Pancreas (tissue), 10 donors: ENCODE measurements at regions not wholly inside any gene's neighbourhood (a gene's known extent, or its start where the extent isn't known, plus 50 kb on each side); places are given as distances from the start of the nearest gene placed in this dataset.

Experiments used
- ATAC-seq, 4 donors: fragments of 200-7000 bp; cut with Tn5 transposase; one replicate each; pipeline versions ENCODE4 v1.8.0 to v1.9.1; 2020; ENCODE audit warnings: mild to moderate bottlenecking in 4 of 4, moderate library complexity in 4 of 4
- DNase-seq, 6 donors: peaks; one replicate each; pipeline ENCODE4 v3.0.0-alpha.2; 2020
- FAIRE-seq: peaks from 2 replicates; lab custom pipeline; 2012; peaks lifted over from hg19 to GRCh38; lab: Jason Lieb, UNC
- H3K27ac ChIP-seq, 4 donors: fragments of 200-600 bp; sonication (generic); 1 replicate in 3 of 4; 2 replicates in 1 of 4; pipeline versions ENCODE4 v1.5.0 to v1.8.0; 2020
- H3K27me3 ChIP-seq, 4 donors: fragments of 200-600 bp; one replicate each; pipeline ENCODE4 v1.8.0; 2021
- H3K36me3 ChIP-seq, 3 donors: fragments of 200-600 bp; sonication (generic) in 1 of 3; one replicate each; pipeline versions ENCODE4 v1.5.0 to v1.8.0; 2020 to 2021
- H3K4me1 ChIP-seq, 3 donors: fragments of 200-600 bp; one replicate each; pipeline ENCODE4 v1.8.0; 2021
- H3K4me3 ChIP-seq, 4 donors: fragments of 200-600 bp; sonication (generic) in 2 of 4; one replicate each; pipeline versions ENCODE4 v1.5.0 to v1.8.0; 2020 to 2021
- H3K9me3 ChIP-seq, 4 donors: fragments of 200-600 bp; one replicate each; pipeline ENCODE4 v1.8.0; 2021
- CTCF ChIP-seq, 4 donors: fragments of 200-600 bp; sonication (generic) in 3 of 4; IDR thresholded peaks; one replicate each; pipeline versions ENCODE4 v1.5.0 to v1.8.0; 2021; ENCODE audit warnings: antibody characterized with exemption in 4 of 4
- WGBS, 2 donors: extraction: QIAGEN DNeasy Blood & Tissue Kit; methylation state at CpG; one replicate each; pipeline ENCODE4 v1.1.7; 2013; 5-methylcytosine and 5-hydroxymethylcytosine counted together
- intact Hi-C, 3 donors: fragments of 100-400 bp; cut with DNase I; formaldehyde crosslinking; loops; one replicate each; pipeline versions ENCODE4 v1.11.1 to v1.14.2; 2022
- donor health status: healthy with polysubstance abuse.
- donor health status: DM: no; HTN: no; CAD: no; lungs with moderate emphysema.
- donor health status: DM: no; HTN: no; CAD: no.
- donor health status: control.
- donor health status: control.
- donor health status: Bipolar disorder and iron deficiency.
- donor health status: DM: yes; HTN: yes; CAD: no.
- donor health status: DM: no; HTN: no; CAD: no.
- donor health status: DM: no; HTN: no; CAD: no.
- donor health status: DM: yes; HTN: yes; CAD: no.

- H3K9me3 ChIP-seq: no peaks in the 10 kb centered on the region
- WGBS, 2 donors: 77% methylated on average over 7 of the region's 7 CpGs
- DNase-seq: no peak
Observed at GRCh38 chr2:59462422-59463197, 1090.8 kb downstream of the BCL11A start.

GRCh38 chr2:59461127-59461526 lies 1092.3 kb downstream of the BCL11A start:
- TF ChIP-seq CTCF (IDR thresholded peaks at IDR 0.05): no peak
- WGBS, 2 donors: 6 to 14% methylated on average over 1 of the region's 1 CpG
- no peak for FAIRE-seq
- Histone ChIP-seq H3K36me3 (no peaks in the 10 kb centered on the region), H3K4me1 (peaks cover 0 to 6% (median 0%) of the 10 kb centered on the region in 3 donors), H3K4me3 (no peak overlapping the region), H3K27ac (no peak overlapping the region), H3K9me3 (no peaks in the 10 kb centered on the region), H3K27me3 (no peaks in the 10 kb centered on the region)
- no peak for ATAC-seq
- intact Hi-C loops: no loop called here
- DNase-seq: no peak

More at GRCh38 chr2:59462422-59463197, 1090.8 kb downstream of the BCL11A start:
- Histone ChIP-seq H3K27ac (no peak overlapping the region), H3K4me3 (no peak overlapping the region), H3K4me1 (peaks cover 0 to 6% (median 0%) of the 10 kb centered on the region in 3 donors), H3K27me3 (no peaks in the 10 kb centered on the region), H3K36me3 (no peaks in the 10 kb centered on the region)
- TF ChIP-seq CTCF (IDR thresholded peaks at IDR 0.05): no peak
- no peak for FAIRE-seq
- intact Hi-C loops: no loop called here
- ATAC-seq: no peak

GRCh38 chr2:59458800-59459199 lies 1094.7 kb downstream of the BCL11A start:
- peak; percentile 71 to 93 (median 86) for ATAC-seq
- H3K27ac ChIP-seq: no peak overlapping the region
- WGBS, 2 donors: 33 to 36% methylated on average over 5 of the region's 5 CpGs

GRCh38 chr2:59456285-59456684 lies 1097.2 kb downstream of the BCL11A start:
- WGBS, 2 donors: 82 to 86% methylated on average over 2 of the region's 2 CpGs
- Histone ChIP-seq H3K36me3 (no peaks in the 10 kb centered on the region), H3K27ac (no peak overlapping the region)

More at GRCh38 chr2:59458800-59459199, 1094.7 kb downstream of the BCL11A start:
- peak in 4 of 6 donors; percentile 15 to 31 (median 22) for DNase-seq
- Histone ChIP-seq H3K27me3 (no peaks in the 10 kb centered on the region), H3K4me3 (no peak overlapping the region), H3K36me3 (no peaks in the 10 kb centered on the region), H3K9me3 (no peaks in the 10 kb centered on the region), H3K4me1 (peaks cover 0 to 6% (median 0%) of the 10 kb centered on the region in 3 donors)
- intact Hi-C loops: no loop called here
- FAIRE-seq: no peak
- no peak for TF ChIP-seq CTCF (IDR thresholded peaks at IDR 0.05)

More at GRCh38 chr2:59456285-59456684, 1097.2 kb downstream of the BCL11A start:
- ATAC-seq (no peak), DNase-seq (no peak), FAIRE-seq (no peak)
- H3K4me3 ChIP-seq: no peak overlapping the region
- H3K27me3 ChIP-seq: no peaks in the 10 kb centered on the region
- H3K4me1 ChIP-seq: peaks cover 0 to 6% (median 0%) of the 10 kb centered on the region in 3 donors
- no peaks in the 10 kb centered on the region for H3K9me3 ChIP-seq
- intact Hi-C loops: no loop called here
- TF ChIP-seq CTCF (IDR thresholded peaks at IDR 0.05): no peak
